Activated B cell treated with CpG ODN at 0.5 μM for 24 hours (primary cell): ENCODE measurements at regions not wholly inside any gene's neighbourhood (a gene's known extent, or its start where the extent isn't known, plus 50 kb on each side); places are given as distances from the start of the nearest gene placed in this dataset.

Experiments
- ATAC-seq: fragments of 200-7000 bp; cut with Tn5 transposase; one replicate; pipeline ENCODE4 v1.10.0; 2021; ENCODE audit warnings: low read depth, mild to moderate bottlenecking, moderate library complexity
- CTCF ChIA-PET: fragments of 350-600 bp; sonication (Branson Sonifier 250); formaldehyde crosslinking; loops from one replicate; lab custom pipeline; 2021; ENCODE audit warnings: antibody characterized with exemption; lab: Charles Lee
- POLR2A ChIA-PET: fragments of 350-600 bp; sonication (Branson Sonifier 250); formaldehyde crosslinking; loops from one replicate; lab custom pipeline; 2021; ENCODE audit warnings: antibody characterized with exemption; lab: Charles Lee
- DNase-seq: peaks from one replicate; pipeline ENCODE4 v3.0.0; 2022
- H3K27ac Mint-ChIP-seq: one replicate; pipeline ENCODE4 v1.8.0; 2020; ENCODE audit warnings: mixed read lengths
- H3K27me3 Mint-ChIP-seq: one replicate; pipeline ENCODE4 v1.8.0; 2021; ENCODE audit warnings: mixed read lengths
- H3K36me3 Mint-ChIP-seq: one replicate; pipeline ENCODE4 v1.8.0; 2021; ENCODE audit warnings: low read depth, mixed read lengths
- H3K4me1 Mint-ChIP-seq: one replicate; pipeline ENCODE4 v1.8.0; 2021; ENCODE audit warnings: mixed read lengths
- H3K4me3 Mint-ChIP-seq: one replicate; pipeline ENCODE4 v1.8.0; 2020; ENCODE audit warnings: mild to moderate bottlenecking, mixed read lengths
- H3K9me3 Mint-ChIP-seq: one replicate; pipeline ENCODE4 v1.8.0; 2020; ENCODE audit warnings: mixed read lengths
- CTCF ChIP-seq: fragments of 200-600 bp; IDR thresholded peaks from one replicate; pipeline ENCODE4 v1.8.0; 2022; ENCODE audit warnings: antibody characterized with exemption, mild to moderate bottlenecking
- intact Hi-C: fragments of 100-400 bp; cut with micrococcal nuclease; formaldehyde crosslinking; loops from one replicate; pipeline ENCODE4 v1.15.1; 2024

GRCh38 chr2:150878356-150878755, 383.3 kb downstream of the RBM43 start:
- TF ChIP-seq CTCF: no peak
- no peaks in the 10 kb centered on the region for H3K4me1 Mint-ChIP-seq
- ChIA-PET POLR2A (no interaction called here), CTCF (no interaction called here)
- no peaks in the 10 kb centered on the region for H3K27me3 Mint-ChIP-seq
- ATAC-seq (no peak), DNase-seq (no peak)
- no peak overlapping the region for H3K4me3 Mint-ChIP-seq
- intact Hi-C loops: no loop called here
- H3K36me3 Mint-ChIP-seq: no peaks in the 10 kb centered on the region
- no peak overlapping the region for H3K27ac Mint-ChIP-seq
- H3K9me3 Mint-ChIP-seq: no peaks in the 10 kb centered on the region

GRCh38 chr2:150876251-150876950, 385.3 kb downstream of the RBM43 start:
- POLR2A ChIA-PET: no interaction called here
- CTCF ChIA-PET: no interaction called here
- no peak overlapping the region for H3K27ac Mint-ChIP-seq
- no peaks in the 10 kb centered on the region for H3K9me3 Mint-ChIP-seq
- intact Hi-C loops: no loop called here
- DNase-seq (no peak), ATAC-seq (no peak)
- no peaks in the 10 kb centered on the region for H3K4me1 Mint-ChIP-seq
- no peak for TF ChIP-seq CTCF
- H3K27me3 Mint-ChIP-seq: no peaks in the 10 kb centered on the region
- no peak overlapping the region for H3K4me3 Mint-ChIP-seq
- H3K36me3 Mint-ChIP-seq: no peaks in the 10 kb centered on the region

DNA sequence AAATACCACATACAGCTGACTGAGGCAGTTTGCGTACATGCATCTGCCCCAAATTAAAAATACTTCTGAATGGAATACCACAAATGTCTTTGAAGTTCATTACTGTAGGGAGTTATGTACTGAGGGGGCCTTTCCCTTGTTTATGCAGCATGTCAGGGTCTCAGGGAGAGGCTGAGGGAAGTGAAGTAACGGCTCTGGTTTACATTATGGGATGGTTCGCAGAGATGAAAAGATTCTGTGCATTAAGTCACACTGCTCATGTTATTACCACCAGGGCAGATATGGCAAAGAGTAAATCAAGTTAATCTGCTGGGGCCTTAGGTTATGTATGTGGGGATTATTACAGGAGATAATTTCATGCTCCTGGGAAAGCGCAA, 385.9 kb upstream of the RND3 start:
- intact Hi-C loops: no loop called here
- ChIA-PET POLR2A (no interaction called here), CTCF (no interaction called here)
- no peak for ATAC-seq
- TF ChIP-seq CTCF: no peak
- no peaks in the 10 kb centered on the region for H3K9me3 Mint-ChIP-seq
- H3K27ac Mint-ChIP-seq: no peak overlapping the region
- peaks cover 2% of the 10 kb centered on the region for H3K27me3 Mint-ChIP-seq
- no peaks in the 10 kb centered on the region for H3K4me1 Mint-ChIP-seq
- H3K36me3 Mint-ChIP-seq: no peaks in the 10 kb centered on the region
- DNase-seq: no peak
- no peak overlapping the region for H3K4me3 Mint-ChIP-seq

GRCh38 chr2:150872756-150873395, 385.4 kb upstream of the RND3 start:
- no peak overlapping the region for H3K4me3 Mint-ChIP-seq
- no peaks in the 10 kb centered on the region for H3K9me3 Mint-ChIP-seq
- ATAC-seq (no peak), DNase-seq (no peak)
- no peaks in the 10 kb centered on the region for H3K4me1 Mint-ChIP-seq
- H3K27ac Mint-ChIP-seq: no peak overlapping the region
- POLR2A ChIA-PET: no interaction called here
- no peak for TF ChIP-seq CTCF
- CTCF ChIA-PET: no interaction called here
- no peaks in the 10 kb centered on the region for H3K36me3 Mint-ChIP-seq
- H3K27me3 Mint-ChIP-seq: peaks cover 2% of the 10 kb centered on the region
- intact Hi-C loops: no loop called here

- Mint-ChIP-seq H3K4me3 (no peak overlapping the region), H3K27ac (no peak overlapping the region), H3K36me3 (no peaks in the 10 kb centered on the region), H3K9me3 (peaks cover 5% of the 10 kb centered on the region), H3K4me1 (no peaks in the 10 kb centered on the region), H3K27me3 (peaks cover 2% of the 10 kb centered on the region)
- DNase-seq: no peak
- no peak for TF ChIP-seq CTCF
- intact Hi-C loops: no loop called here
- ChIA-PET CTCF (no interaction called here), POLR2A (no interaction called here)
- ATAC-seq: no peak
Observed at GRCh38 chr2:150866431-150866830, 379.0 kb upstream of the RND3 start.
